NOMO-1 treated with dmso at 0.1 percent for 144 hours (cell line): ENCODE measurements at regions not wholly inside any gene's neighbourhood (a gene's known extent, or its start where the extent isn't known, plus 50 kb on each side); places are given as distances from the start of the nearest gene placed in this dataset.
A peak's percentile ranks its signal among the peaks of the same experiment; 100 is the strongest.
"Not testable (repeated sequence)": the region's sequence is repeated elsewhere in the genome, so short reads cannot be mapped to it uniquely, and the experiment has no call there.

Source experiments
- DNase-seq: peaks from one replicate; lab custom pipeline; 2025; ENCODE audit not compliant: unreplicated experiment; lab: John Stamatoyannopoulos, UW

DNA sequence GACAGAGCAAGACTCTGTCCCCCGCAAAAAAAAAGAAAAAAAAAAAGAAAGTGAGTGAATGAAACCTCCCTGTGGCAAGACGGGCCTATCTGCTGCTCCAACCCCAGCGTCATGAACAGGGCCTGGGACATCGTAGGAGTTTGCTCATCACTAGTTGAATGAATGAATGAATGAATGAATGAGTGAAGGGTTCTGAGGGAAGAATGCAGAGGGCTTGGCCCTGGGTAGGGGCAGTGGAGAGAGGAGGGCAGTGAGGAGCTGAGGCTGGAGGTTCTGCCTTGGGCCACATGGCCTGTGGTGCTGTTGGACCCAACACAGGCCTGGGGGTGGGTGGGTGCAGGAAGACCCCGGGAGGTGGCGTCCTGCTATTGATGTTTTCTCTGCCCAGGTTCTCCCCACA is 125.5 kb upstream of the CIBAR2 start:
- DNase-seq: no peak

DNA sequence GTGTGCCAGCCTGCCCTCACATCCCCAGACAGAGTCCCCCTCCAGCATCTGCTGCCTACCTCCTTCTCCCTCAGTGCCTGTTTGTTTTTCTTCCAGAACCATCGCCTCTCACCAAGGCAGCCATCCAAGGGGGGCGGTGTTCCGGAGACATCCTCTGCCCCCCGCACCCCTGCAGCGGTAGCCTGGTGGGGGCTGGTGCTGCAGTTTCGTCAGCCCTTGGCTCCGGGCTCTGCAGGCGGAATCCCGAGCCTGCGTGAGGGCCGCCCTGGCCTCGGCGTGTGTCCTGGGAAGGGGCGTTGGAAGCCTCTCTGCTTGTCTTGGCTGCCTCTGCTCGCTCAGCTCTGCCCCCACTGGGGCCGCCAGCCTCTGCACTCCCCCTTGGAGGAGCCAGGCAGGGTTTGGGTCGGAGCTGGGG is 126.0 kb upstream of the CIBAR2 start:
- no peak for DNase-seq

DNA sequence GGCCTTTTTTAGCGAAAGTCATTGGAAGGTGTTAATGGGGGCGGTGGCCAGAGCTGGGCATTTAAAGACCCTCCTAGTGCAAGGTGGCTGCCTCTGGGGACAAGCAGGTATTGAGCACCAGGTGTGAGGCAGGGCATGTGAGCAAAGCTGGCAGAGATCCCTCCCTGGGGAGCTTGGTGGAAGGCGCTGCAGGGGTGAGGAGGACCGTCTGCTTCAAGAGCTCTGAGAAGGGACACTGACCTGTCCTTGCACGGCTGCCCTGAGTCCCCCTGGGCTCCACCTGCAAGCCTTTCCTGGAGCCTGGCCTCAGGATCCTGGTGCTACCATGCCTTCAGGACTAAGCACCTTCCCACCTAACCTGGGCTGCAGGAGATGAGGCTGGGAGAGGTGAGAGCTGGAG is 127.0 kb upstream of the CIBAR2 start:
- DNase-seq: no peak

DNA sequence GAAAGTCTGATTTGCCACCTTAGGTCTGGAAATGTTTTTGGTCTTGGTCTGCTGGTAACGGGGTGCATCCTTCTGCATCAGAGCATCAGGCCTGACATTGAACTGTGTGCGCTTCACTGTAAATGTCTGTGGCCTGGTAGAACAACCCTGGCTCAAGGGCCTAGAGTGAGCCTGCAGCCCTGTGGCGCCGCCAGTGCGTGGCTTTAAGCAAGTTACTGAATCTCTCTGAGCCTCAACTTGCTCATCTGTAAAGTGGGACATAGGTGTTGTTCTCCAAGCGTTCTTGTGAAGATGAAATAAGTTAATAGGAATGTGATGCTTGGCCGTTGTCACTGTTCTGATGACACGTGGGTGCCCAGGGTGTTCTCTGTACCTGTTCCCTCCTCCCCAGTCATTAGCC is 127.6 kb upstream of the CIBAR2 start:
- no peak for DNase-seq

DNA sequence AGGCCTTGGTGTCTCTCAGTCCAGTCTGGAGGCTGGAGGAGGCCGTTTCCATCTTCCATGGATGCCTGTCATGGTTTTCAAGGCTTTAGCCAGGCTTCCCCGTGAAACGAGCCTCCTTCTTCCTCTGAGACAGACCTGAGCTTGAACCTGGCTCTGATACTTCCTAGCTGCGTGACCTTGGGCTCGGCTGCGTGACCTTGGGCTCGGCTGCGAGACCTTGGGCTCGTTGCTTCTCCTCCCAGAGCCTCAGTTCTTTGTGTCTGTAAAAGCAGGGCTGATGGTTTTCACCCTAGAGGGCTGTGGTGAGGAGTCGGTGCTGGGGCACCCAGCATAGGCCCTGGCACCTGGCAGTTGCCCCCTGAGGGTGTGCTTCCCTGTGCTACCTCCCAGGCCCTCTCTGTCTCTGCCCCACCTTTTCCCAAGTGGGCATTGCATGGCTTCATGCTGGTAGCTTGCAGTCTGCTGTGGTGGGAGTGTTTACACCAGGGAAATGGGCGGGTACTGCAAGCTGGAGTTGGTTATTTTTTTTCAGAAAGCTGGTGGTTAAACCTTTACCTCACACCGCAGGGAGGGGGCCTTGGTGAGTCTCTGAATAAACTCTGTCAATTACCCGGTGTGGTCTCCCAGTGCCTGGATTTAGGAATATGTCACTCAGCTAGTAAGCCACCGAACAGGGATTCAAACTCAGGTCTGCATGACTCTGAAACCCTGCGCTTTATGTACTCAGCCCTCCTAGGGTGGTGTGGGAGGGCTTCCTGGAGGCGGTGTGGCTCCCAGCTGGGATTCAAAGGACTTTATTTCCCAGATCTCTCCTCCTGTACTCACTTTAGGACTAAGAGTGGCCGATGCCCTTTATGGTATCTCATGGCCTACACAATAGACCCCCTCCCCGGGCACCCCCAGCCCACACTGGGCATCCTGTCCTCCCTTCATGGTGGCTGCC is 129.0 kb upstream of the CIBAR2 start:
- no peak for DNase-seq

DNA sequence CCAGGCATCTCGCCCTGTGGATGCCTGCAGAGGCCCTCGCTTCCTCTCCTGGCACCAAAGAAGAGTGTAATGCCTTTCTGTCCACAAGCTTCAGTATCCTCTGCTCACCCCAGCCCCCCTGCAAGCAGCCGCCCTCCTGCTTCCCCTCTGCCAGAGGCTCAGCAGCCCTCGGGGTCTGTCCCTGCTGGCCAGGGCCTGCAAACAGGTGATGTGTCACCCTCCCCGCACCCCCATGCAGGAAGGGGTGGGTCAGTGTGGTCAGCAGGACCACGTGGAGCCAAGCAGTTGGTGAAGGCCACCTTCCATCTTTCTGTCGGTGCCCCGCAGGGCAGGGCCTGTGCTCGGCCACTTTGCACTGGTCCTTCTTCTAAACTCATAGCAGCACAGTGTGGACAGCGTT is 129.9 kb upstream of the CIBAR2 start:
- DNase-seq: no peak

DNA sequence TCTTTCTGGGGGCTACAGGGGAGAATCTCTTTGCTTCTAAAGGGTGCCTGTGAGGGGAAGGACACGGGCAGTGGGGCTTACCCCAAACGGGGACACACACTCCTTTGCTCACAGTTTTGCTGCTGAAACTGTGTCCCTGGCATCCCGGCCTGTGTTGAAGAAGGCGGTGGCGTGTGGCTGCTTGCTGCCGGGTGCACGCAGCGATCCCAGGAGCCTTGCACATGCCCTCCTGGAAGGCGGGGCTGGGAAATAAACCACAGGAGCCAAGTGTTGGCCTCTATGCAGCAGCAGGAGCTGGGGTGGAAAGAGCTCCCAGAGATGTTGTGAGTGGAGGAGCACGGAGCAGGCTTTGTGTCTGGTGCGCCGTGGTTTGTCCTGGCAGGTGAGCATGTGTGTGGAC is 131.0 kb upstream of the CIBAR2 start:
- no peak for DNase-seq

DNA sequence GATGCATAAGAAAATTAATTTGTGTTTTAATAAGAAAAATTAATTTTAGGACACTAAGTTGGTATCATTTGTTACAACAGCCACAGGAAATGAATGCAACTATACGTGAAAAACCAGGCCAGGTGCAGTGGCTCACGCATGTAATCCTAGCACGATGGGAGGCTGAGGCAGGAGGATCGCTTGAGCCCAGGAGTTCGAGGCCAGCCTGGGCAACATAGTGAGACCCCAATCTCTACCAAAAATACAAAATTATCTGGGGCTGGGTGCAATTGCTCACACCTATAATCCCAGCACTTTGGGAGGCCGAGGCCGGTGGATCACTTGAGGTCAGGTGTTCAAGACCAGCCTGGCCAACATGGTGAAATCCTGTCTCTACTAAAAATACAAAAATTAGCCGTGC is 132.2 kb upstream of the CIBAR2 start:
- not testable (repeated sequence) for DNase-seq

DNA sequence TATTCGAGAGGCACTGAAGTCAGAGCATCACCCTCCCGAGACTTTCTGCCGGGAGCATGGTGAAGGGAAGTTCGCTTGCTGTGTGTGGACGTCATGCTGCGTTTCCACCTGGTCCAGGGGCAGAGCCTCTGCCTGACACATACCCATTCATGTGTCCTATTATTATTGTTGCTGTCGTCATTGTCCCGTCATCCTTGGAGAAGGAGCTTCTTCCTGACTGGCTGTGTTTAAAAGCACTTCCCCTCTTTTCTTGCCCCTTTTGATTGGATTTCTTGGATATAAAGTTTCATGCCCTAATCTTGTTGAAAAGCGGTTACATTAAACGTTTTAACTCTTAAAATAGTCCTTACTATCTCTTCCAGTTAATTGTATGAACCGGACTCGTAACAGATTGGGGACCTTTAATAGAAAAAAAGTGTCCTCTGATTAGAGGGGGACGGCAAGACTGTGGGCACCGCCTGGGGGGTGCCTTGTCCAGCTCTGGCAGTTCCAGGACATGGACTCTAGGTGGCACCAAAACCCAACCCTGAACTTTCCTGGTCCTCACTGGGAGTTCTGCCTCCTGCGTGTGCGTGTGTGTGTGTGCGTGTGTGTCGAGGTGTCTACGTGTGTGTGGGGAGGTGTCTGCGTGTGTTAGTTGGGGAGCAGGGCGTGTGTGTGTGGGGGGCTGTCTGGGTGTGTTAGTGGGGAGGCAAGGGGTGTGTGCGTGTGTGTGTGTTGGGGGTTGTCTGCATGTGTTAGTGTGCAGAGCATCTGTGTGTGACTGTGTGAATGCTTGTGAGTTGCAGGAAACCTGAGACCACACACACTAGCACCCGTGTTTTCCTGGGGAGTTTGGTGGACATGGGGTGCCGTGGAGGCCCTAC is 133.3 kb upstream of the CIBAR2 start:
- DNase-seq: peak; percentile 44

DNA sequence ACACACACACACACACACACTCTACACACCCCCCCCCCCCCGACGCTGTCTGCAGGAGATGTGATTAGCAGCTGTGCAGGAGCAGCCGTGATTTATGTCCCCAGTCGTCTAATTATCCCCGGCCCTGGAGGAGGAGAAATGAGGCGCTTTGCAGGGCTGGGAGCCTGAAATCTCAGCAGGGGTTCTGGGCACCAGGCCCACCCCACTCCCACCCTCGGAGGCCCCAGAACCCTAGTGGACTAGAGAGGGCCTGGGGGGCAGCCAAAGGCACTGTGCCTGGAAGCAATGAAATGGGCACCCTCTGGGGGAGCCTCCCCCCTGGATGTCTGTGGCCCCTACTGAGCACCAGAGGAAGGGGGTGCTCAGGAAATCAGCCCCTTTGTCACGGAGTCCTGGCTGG is 134.2 kb upstream of the CIBAR2 start:
- DNase-seq: no peak

DNA sequence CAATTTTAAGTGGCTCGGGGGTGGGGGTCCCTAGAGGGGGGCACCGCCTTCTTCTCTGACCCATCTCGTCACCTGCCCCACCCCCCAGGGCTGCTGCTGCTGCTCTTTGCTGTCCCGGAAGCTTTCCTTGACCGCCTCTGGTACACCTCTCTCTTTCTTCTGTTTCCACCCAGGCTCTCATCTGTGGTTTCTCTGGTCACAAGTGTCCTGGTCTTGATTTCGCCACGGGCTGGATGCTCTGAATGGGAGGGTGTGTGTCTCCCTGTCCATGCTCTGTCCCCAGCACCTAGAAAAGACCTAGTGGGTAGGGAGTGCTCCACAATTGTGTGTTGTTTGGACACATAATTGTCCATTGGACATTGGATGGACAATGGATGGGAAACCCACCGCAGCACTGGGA is 134.7 kb upstream of the CIBAR2 start:
- no peak for DNase-seq

DNA sequence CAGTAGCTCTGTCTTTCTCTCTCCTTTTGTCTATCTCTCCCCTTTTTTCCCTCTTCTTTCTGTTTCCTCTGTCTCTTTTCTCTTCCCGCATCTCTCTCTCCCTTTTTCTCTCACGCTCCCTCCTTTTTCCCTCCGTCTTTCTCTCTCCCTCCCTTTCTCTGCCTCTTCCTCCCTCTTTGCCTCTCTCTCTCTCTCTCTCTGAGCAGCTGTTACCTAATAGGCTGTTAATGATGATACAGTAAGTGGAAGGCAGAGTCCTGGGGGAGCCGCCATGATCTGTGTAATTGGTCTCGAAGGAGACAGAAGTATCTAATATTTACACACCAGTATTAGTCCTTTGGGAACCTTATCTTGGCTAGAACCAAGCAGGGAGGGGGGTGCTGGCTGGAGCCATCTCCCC is 136.1 kb upstream of the CIBAR2 start:
- DNase-seq: no peak

DNA sequence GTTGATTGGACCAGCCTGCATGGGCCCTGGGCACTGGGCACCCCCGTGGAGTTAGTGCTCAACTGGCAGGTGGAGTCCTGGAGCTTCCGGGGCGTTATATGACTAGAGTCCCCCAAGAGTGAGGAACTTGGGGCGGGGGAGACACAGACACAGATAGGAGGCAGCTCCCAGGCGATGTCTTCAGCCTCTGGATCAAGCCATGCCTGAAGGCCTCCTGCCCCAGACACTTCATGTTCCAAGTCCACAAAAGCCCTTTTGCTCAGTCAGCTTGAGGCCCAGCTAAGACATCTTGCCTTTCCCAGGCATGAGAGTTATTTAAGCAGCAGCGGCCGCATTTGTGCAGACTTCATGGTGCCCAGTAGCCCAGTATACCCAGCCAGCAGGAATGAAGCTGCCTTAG is 136.6 kb upstream of the CIBAR2 start:
- DNase-seq: no peak

DNA sequence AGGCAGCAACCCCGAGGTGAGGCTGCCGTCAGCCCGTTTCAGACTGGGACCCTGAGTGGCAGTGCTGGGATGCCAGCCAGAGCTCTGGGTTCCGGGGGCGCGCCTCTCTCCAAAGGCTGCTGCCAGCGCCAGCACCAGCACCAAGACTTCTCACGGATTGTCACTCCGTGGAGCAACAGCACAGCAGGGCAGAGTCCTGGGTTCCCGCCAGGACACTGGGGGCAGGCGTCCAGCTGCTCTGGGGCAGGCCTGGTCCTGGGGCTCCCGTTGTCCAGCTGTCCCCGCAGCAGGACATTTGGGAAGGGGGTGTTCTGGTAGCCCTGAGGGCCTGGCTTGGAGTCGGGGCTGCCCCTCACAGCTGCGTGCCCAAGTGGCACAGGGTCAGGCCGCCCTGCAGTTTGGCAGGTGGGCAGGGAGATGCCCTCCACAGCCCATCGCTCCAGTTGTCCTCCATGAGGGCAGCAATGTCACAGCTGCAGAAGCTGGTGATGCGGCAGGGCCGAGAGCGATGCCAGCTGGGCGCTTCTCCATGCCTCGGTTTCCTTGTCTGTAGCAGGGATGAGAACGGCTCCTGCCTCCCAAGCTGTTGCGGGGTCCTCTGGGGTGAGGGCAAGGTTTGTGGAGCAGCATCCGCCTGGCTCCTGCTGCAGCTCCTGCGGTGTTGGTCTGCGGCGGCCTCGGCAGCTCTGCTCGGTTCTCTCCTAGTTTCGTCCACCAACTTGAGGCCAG is 137.3 kb upstream of the CIBAR2 start:
- no peak for DNase-seq

DNA sequence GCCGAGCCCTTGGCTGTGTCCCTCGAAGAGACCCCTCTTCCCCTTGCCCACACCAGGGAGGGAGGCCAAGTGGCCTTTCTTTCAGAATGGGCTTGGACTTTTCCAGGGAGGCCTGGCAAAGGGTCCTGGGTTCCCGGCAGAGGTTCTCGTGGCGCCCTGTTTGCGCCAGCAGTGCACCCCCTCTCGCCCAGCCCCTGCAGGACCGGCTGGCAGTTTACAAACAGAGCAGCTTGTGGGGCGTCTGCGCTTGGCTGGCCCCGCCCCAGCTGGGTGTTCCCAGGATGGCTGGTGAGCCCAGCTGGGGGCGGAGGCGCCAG is 137.8 kb upstream of the CIBAR2 start:
- no peak for DNase-seq

DNA sequence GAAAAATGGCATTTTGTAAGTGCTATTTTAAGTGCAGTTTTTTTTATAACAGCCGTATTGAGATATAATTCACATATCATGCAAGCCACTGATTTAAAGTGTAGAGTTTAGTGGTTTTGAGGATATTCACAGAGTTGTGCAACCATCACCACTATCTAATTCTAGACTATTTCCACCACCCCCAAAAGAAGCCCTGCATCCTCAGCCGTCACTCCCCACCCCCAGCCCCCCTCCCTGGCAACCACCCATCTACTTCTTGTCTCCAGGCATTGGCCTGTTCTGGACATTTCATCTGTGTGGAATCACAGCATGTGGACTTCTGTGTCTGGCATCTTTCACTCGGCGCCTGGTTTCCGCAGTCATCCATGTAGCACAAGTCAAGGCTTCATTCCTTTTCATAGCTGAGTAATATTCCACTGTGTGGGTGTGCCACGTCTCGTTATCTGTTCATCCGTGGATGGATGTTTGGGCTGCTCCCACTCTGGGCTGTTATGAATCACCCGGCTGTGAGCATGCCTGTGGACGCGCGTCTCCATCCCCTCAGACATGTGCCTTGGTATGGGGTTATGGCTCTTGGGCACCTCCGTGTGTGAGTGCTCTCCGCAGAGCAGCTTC is 138.4 kb upstream of the CIBAR2 start:
- DNase-seq: no peak

DNA sequence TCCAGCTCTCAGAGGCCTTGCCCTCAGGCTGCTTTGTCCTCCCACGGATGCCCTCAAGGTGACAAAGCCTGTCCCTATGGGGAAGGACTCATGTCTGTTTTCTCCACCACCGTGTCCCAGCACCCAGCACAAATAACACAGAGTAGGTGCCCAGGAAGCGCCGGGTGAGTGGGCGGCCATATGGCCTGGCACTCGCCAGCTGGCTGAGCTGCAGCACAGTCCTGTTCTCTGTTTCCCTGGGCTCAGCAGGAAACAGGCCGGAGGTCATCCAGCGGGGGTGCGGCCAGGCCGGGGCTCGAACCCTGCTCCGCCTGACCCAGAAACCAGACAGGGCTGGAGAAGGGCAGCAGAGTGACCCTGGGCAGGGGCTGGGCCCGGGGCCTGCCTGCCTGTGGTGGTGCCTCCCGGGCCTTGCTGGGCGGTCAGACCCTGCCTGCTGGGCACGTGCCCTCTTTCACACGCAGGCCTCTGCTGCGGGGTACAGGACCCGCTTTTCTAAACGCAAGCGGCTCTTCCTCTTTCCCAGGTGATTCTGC is 139.0 kb upstream of the CIBAR2 start:
- no peak for DNase-seq

DNA sequence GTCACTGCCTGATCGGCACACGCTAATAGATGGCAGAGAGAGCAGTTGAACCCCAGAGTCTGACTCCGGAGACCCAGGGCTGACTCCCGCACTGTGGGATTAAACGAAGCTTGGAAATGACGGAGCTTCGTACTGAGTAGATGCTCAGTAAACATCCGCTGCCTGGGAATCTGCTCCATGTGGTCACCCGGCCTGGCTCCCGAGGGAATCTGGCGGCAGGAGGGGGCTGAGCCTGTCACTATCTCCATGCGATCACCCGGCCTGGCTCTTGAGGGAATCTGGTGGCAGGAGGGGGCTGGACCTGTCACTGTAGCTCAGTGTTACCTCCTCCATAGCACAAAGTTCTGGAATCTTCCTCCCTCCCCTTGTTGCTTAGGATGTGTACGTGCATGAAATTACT is 139.7 kb upstream of the CIBAR2 start:
- DNase-seq: no peak

DNA sequence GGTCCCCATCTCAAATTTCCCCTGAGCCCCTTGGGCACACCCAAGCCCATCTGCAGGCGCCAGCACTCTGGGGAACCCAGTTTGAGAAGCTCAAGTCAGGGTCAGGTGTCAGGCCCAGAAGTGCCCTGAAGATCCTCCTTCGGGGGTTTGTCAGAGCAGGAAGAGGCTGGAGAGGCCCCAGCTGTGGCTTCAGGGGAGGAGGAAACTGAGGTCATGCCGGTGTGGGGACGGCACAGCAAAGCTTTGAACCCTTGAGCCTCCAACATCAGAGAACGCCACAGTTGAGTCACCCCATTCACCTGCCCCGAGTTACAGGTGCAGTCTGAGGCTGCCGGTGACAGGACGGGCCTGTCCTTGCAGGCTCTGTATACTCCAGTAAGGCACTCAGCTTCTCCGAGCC is 140.2 kb upstream of the CIBAR2 start:
- no peak for DNase-seq

DNA sequence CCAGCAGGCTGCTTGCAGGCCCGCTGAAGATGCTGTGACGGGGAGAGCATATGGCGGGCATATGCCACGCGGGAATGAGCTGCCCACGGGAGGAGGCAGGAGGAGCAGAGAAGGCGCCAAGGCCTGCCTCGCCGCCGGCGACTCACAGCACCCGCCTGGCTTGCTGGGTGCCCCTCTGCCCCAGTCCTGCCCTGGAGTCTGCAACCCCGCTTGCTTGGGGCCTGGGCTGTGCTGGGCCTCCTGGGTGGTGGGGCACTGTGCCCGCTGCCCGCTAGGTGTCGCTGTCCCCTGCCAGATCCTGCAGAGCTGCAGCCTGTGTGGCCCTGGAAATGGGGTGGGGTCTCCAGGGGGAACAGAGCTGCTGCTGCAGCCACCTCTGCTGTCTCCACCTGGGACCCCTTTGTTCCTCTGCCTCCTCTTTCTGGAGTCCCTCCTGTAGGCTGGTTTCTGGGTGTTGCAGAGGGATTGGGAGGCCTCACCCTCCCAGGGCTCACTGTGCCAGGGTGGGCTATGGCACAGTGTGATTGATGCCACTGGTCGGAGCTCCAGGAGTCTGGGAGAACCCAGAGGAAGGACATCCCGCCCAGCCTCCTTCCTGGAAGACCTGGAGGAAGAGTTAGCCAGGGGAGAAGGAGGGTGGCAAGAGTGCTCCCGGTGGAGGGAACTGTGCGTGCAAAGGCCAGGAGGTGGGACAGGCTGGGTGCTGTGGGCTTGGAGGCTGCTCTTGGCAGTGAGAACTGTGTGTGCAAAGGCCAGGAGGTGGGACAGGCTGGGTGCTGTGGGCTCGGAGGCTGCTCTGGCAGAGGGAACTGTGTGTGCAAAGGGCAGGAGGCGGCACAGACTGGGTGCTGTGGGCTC is 141.0 kb upstream of the CIBAR2 start:
- no peak for DNase-seq
